CD4-positive, alpha-beta T cell treated with Interleukin-10 for 1 hour (primary cell): ENCODE measurements at regions not wholly inside any gene's neighbourhood (a gene's known extent, or its start where the extent isn't known, plus 50 kb on each side); places are given as distances from the start of the nearest gene placed in this dataset.

Experiments
- DNase-seq: peaks from one replicate; pipeline ENCODE4 v3.0.0-alpha.2; 2020

GRCh38 chr17:5789528-5789927 is 205.2 kb upstream of the NLRP1 start:
- no peak for DNase-seq

- DNase-seq = no peak
Observed at GRCh38 chr17:5793157-5793556, 208.8 kb upstream of the NLRP1 start.

- no peak for DNase-seq
Observed at GRCh38 chr17:5793899-5794298, 209.6 kb upstream of the NLRP1 start.

GRCh38 chr17:5794385-5794784 is 210.1 kb upstream of the NLRP1 start:
- DNase-seq = no peak

- no peak for DNase-seq
Observed at GRCh38 chr17:5794881-5795506, 210.7 kb upstream of the NLRP1 start.

- no peak for DNase-seq
Observed at GRCh38 chr17:5797447-5798050, 213.2 kb upstream of the NLRP1 start.

- DNase-seq = no peak
Observed at GRCh38 chr17:5798094-5798493, 213.8 kb upstream of the NLRP1 start.

GRCh38 chr17:5800131-5800530 is 215.8 kb upstream of the NLRP1 start:
- DNase-seq = no peak

GRCh38 chr17:5800646-5801045 is 216.3 kb upstream of the NLRP1 start:
- DNase-seq = no peak

GRCh38 chr17:5804251-5804650 is 219.9 kb upstream of the NLRP1 start:
- DNase-seq = no peak

- no peak for DNase-seq
Observed at GRCh38 chr17:5809056-5809455, 224.7 kb upstream of the NLRP1 start.

GRCh38 chr17:5809580-5810188 is 225.4 kb upstream of the NLRP1 start:
- no peak for DNase-seq

GRCh38 chr17:5812590-5812989 is 228.3 kb upstream of the NLRP1 start:
- DNase-seq = no peak

- no peak for DNase-seq
Observed at GRCh38 chr17:5813357-5813756, 229.0 kb upstream of the NLRP1 start.

GRCh38 chr17:5815396-5815795 is 231.1 kb upstream of the NLRP1 start:
- DNase-seq = no peak

- no peak for DNase-seq
Observed at GRCh38 chr17:5816491-5817070, 232.3 kb upstream of the NLRP1 start.

GRCh38 chr17:5817475-5818395 is 233.4 kb upstream of the NLRP1 start:
- DNase-seq = no peak

- no peak for DNase-seq
Observed at GRCh38 chr17:5819396-5819795, 235.1 kb upstream of the NLRP1 start.

GRCh38 chr17:5819921-5820685 is 235.8 kb upstream of the NLRP1 start:
- DNase-seq = no peak

GRCh38 chr17:5820721-5821456 is 236.6 kb upstream of the NLRP1 start:
- no peak for DNase-seq

- DNase-seq = no peak
Observed at GRCh38 chr17:5821803-5822202, 237.5 kb upstream of the NLRP1 start.
